T-cell (primary cell): ENCODE measurements at regions not wholly inside any gene's neighbourhood (a gene's known extent, or its start where the extent isn't known, plus 50 kb on each side); places are given as distances from the start of the nearest gene placed in this dataset.
"Not testable (repeated sequence)": the region's sequence is repeated elsewhere in the genome, so short reads cannot be mapped to it uniquely, and the experiment has no call there.

Experiments used
- ATAC-seq, 4 experiments: fragments of 200-7000 bp in 3 of 4; fragments of 150-1000 bp in 1 of 4; cut with Tn5 transposase; replicated peaks in 1 of 4; 1 replicate in 3 of 4; 2 replicates in 1 of 4; pipeline ENCODE4 v1.10.0; 2021; ENCODE audit warnings: moderate library complexity in 3 of 4, mild to moderate bottlenecking in 2 of 4, moderate number of reproducible peaks in 1 of 4
- CTCF ChIA-PET, 2 donors: fragments of 300-600 bp; sonication (Branson Sonifier 250); formaldehyde crosslinking; loops; one replicate each; lab custom pipeline; 2022; ENCODE audit warnings: antibody characterized with exemption in 2 of 2; lab: Charles Lee
- POLR2A ChIA-PET, 2 donors: fragments of 300-600 bp; sonication (Branson Sonifier 250); formaldehyde crosslinking; loops; one replicate each; lab custom pipeline; 2022; ENCODE audit warnings: antibody characterized with exemption in 2 of 2; lab: Charles Lee
- DNase-seq, 35 experiments: peaks; one replicate each; pipeline versions ENCODE4 v3.0.0 to v3.0.0-alpha.2; 2013 to 2023
- H3K27ac ChIP-seq: one replicate; pipeline ENCODE4 v1.5.1; 2013; ENCODE audit warnings: low read length
- H3K27me3 ChIP-seq, 2 experiments: replicated peaks in 1 of 2; 1 replicate in 1 of 2; 2 replicates in 1 of 2; pipeline versions ENCODE4 v1.6.1 to v1.7.0; 2013; ENCODE audit warnings: low read length in 1 of 2, mixed read lengths in 1 of 2; ENCODE audit not compliant: control insufficient read depth in 2 of 2, insufficient read depth in 2 of 2; ENCODE audit errors: extremely low read depth in 1 of 2
- H3K36me3 ChIP-seq, 2 donors: 1 replicate in 1 of 2; 2 replicates in 1 of 2; pipeline versions ENCODE4 v1.6.1 to v1.7.0; 2013; ENCODE audit warnings: low read length in 1 of 2; ENCODE audit not compliant: control insufficient read depth in 2 of 2, insufficient read depth in 1 of 2; ENCODE audit errors: extremely low read depth in 1 of 2
- H3K4me1 ChIP-seq, 2 experiments: 1 replicate in 1 of 2; 2 replicates in 1 of 2; pipeline versions ENCODE4 v1.6.1 to v1.7.0; 2013; ENCODE audit warnings: low read length in 2 of 2, mixed read lengths in 1 of 2; ENCODE audit not compliant: insufficient read depth in 2 of 2, control insufficient read depth in 1 of 2; ENCODE audit errors: extremely low read depth in 1 of 2
- H3K4me3 ChIP-seq, 2 donors: 1 replicate in 1 of 2; 2 replicates in 1 of 2; pipeline versions ENCODE4 v1.5.1 to v1.7.0; 2013; ENCODE audit warnings: mild to moderate bottlenecking in 2 of 2, low read length in 1 of 2, moderate library complexity in 1 of 2; ENCODE audit not compliant: control insufficient read depth in 1 of 2; ENCODE audit errors: extremely low read depth in 1 of 2
- H3K9me3 ChIP-seq: 2 replicates; pipeline ENCODE4 v1.7.0; 2013
- H3K27ac Mint-ChIP-seq, 2 donors: one replicate each; pipeline ENCODE4 v1.8.0; 2020 to 2021; ENCODE audit warnings: mild to moderate bottlenecking in 2 of 2, mixed read lengths in 2 of 2
- H3K27me3 Mint-ChIP-seq, 2 donors: one replicate each; pipeline ENCODE4 v1.8.0; 2021 to 2022; ENCODE audit warnings: mixed read lengths in 2 of 2
- H3K36me3 Mint-ChIP-seq: one replicate; pipeline ENCODE4 v1.8.0; 2021; ENCODE audit warnings: mixed read lengths
- H3K4me1 Mint-ChIP-seq, 3 donors: one replicate each; pipeline ENCODE4 v1.8.0; 2020 to 2022; ENCODE audit warnings: mixed read lengths in 3 of 3, mild to moderate bottlenecking in 1 of 3
- H3K4me3 Mint-ChIP-seq, 3 donors: one replicate each; pipeline ENCODE4 v1.8.0; 2020 to 2022; ENCODE audit warnings: mild to moderate bottlenecking in 3 of 3, mixed read lengths in 3 of 3, moderate library complexity in 3 of 3
- H3K9me3 Mint-ChIP-seq, 3 donors: one replicate each; pipeline ENCODE4 v1.8.0; 2020 to 2022; ENCODE audit warnings: mixed read lengths in 3 of 3
- WGBS: methylation state at CpG from one replicate; pipeline ENCODE4 v1.1.5; 2013; ENCODE audit warnings: missing lambda C conversion rate; ENCODE audit not compliant: insufficient coverage; 5-methylcytosine and 5-hydroxymethylcytosine counted together

DNA sequence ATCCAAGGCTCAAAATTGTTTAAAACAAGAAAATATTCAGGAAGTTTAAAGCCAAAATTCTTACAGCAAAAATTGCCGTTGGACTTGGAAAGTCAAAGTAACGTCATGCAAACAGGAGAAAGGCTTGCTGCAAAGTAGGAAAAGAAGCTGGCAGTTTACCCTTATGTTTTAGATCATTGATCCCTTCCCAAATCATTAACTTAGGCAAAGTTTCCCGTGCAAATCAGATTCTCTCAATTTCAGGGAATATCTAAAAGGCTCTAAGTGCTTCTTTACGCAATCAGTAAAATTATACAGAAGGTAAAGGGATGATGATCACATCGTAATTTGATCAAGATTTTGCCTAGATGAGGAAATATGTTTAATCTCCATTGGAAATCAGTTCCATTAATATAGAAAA lies 197.5 kb downstream of the ALDH8A1 start:
- Mint-ChIP-seq H3K4me1 (peaks cover 0 to 9% (median 0%) of the 10 kb centered on the region in 3 donors), H3K27me3 (peaks cover 4 to 6% of the 10 kb centered on the region in 2 donors), H3K4me3 (no peak overlapping the region), H3K9me3 (no peaks in the 10 kb centered on the region), H3K36me3 (no peaks in the 10 kb centered on the region), H3K27ac (no peak overlapping the region)
- ChIA-PET CTCF (no interaction called here), POLR2A (no interaction called here)
- no CpG with 5 or more reads among the region's 5 CpGs for WGBS
- Histone ChIP-seq H3K36me3 (no peaks in the 10 kb centered on the region), H3K4me1 (peaks cover 0 to 3% of the 10 kb centered on the region in 2 experiments), H3K27me3 (peaks cover 0 to 3% of the 10 kb centered on the region in 2 experiments), H3K4me3 (no peak overlapping the region), H3K27ac (no peak overlapping the region), H3K9me3 (no peaks in the 10 kb centered on the region)
- no peak for DNase-seq
- ATAC-seq: no peak

DNA sequence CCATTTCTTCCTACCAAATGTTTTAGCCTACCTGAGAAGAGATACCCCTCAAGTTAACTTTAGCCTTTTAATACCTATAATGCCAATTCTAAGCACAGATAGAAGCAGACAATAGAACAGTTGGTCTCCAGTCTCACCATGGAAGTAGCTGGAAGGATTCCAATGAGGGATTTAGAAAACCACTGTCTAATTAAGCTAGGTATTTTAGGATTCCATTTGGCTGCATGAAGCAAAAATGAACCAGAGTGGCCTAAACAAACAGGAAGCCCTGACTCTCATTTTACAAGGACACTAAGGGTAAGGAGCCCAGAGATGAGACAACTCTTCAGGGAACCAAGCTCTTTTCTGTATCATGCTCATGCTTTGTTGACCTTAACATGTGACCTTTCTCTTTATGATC lies 199.2 kb downstream of the ALDH8A1 start:
- no peak for DNase-seq
- H3K4me3 ChIP-seq: no peak overlapping the region
- no peaks in the 10 kb centered on the region for H3K9me3 Mint-ChIP-seq
- peaks cover 0 to 9% (median 0%) of the 10 kb centered on the region in 3 donors for H3K4me1 Mint-ChIP-seq
- H3K4me3 Mint-ChIP-seq: no peak overlapping the region
- ATAC-seq: no peak
- peaks cover 0 to 3% of the 10 kb centered on the region in 2 experiments for H3K27me3 ChIP-seq
- H3K27ac Mint-ChIP-seq: no peak overlapping the region
- H3K9me3 ChIP-seq: no peaks in the 10 kb centered on the region
- peaks cover 5 to 12% of the 10 kb centered on the region in 2 donors for H3K27me3 Mint-ChIP-seq
- H3K4me1 ChIP-seq: peaks cover 0 to 3% of the 10 kb centered on the region in 2 experiments
- no peak overlapping the region for H3K27ac ChIP-seq
- CTCF ChIA-PET: no interaction called here
- POLR2A ChIA-PET: no interaction called here
- no peaks in the 10 kb centered on the region for H3K36me3 Mint-ChIP-seq
- no peaks in the 10 kb centered on the region for H3K36me3 ChIP-seq

DNA sequence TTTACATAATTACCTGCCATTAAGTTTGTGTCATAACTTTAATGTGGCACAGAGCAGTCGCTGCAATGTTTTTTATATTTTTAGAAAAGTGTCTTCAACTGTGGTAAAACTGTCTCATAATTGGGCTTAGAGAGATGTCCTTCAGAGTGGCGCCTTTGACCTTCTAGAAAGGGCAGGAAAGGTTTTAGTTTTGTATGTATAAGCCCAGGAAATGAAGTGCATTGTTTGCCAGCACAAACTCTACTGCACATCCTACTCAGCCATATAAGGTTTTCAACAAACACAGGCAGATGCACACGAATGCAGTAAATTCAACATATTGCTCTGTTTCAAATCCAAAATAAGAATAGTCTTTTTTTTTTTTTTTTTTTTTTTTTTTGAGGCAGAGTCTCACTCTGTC lies 201.4 kb downstream of the ALDH8A1 start:
- Histone ChIP-seq H3K27me3 (peaks cover 0 to 3% of the 10 kb centered on the region in 2 experiments), H3K36me3 (no peaks in the 10 kb centered on the region), H3K4me3 (no peak overlapping the region), H3K27ac (no peak overlapping the region), H3K9me3 (no peaks in the 10 kb centered on the region), H3K4me1 (peaks cover 0 to 3% of the 10 kb centered on the region in 2 experiments)
- peaks cover 0 to 9% (median 0%) of the 10 kb centered on the region in 3 donors for H3K4me1 Mint-ChIP-seq
- CTCF ChIA-PET: interaction anchor here in 1 of 2 donors (0.7 kb wide), 1 partner anchor 10 kb away, joined by 12 read pairs; no protein-coding TSS in a partner anchor
- no peaks in the 10 kb centered on the region for H3K9me3 Mint-ChIP-seq
- WGBS: 60% methylated on average over 1 of the region's 3 CpGs
- H3K27me3 Mint-ChIP-seq: peaks cover 8 to 16% of the 10 kb centered on the region in 2 donors
- no peak for ATAC-seq
- POLR2A ChIA-PET: no interaction called here
- H3K4me3 Mint-ChIP-seq: no peak overlapping the region
- H3K27ac Mint-ChIP-seq: no peak overlapping the region
- H3K36me3 Mint-ChIP-seq: no peaks in the 10 kb centered on the region
- no peak for DNase-seq

DNA sequence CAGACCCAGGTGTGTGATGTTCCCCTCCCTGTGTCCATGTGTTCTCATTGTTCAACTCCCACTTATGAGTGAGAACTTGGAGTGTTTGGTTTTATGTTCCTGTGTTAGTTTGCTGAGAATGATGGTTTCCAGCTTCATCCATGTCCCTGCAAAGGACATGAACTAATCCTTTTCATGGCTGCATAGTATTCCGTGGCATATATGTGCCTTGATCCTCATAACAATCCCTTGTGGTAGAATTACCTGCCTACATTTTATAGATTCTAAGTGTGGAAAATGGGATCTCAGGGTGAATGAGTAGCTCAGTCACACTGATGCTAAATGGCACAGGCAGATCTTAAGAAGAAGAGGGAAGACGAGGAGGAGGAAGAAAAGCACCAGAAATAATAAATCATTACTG lies 202.7 kb downstream of the ALDH8A1 start:
- H3K4me1 ChIP-seq, H3K4me3 Mint-ChIP-seq, POLR2A ChIA-PET, DNase-seq, H3K36me3 Mint-ChIP-seq, H3K4me1 Mint-ChIP-seq, H3K27ac Mint-ChIP-seq, H3K4me3 ChIP-seq, H3K9me3 Mint-ChIP-seq, H3K9me3 ChIP-seq, H3K27ac ChIP-seq, H3K27me3 ChIP-seq, H3K36me3 ChIP-seq, ATAC-seq: not testable (repeated sequence)
- no CpG with 5 or more reads among the region's 2 CpGs for WGBS
- CTCF ChIA-PET: interaction anchor here in 1 of 2 donors (1.0 kb wide), 1 partner anchor 1932 kb away, joined by 3 read pairs; no protein-coding TSS in a partner anchor
- H3K27me3 Mint-ChIP-seq: peaks cover 8 to 16% of the 10 kb centered on the region in 2 donors

DNA sequence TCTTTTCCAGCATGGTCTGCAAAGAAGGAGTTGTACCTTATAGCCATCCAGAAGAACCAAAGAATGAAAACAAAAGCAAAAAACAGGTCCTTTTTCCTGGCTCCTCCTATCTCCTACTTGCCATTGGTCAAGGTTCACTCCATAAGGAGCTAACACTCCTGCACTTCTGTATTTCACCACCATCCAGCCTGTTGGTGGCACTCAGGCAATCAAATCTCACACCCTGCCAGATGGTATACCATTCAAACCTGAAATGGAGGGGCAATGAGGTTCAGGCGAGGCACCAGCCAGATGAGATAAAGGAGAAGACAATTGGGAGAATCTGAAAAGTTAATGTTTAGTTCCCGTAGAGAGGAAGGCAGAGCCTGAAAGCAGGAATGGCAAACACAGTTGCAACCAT lies 203.8 kb downstream of the ALDH8A1 start:
- no peak overlapping the region for H3K27ac Mint-ChIP-seq
- POLR2A ChIA-PET: no interaction called here

DNA sequence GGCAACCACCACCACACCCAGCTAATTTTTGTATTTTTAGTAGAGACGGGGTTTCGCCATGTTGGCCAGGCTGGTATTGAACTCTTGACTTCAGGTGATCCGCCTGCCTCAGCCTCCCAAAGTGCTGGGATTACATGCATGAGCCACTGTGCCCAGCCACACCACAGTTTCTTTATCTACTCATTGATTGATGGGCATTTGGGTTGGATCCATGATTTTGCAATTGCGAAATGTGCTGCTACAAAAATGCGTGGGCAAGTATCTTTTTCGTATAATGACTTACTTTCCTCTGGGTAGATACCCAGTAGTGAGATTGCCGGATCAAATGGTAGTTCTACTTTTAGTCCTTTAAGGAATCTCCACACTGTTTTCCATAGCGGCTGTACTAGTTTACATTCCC lies 204.7 kb downstream of the ALDH8A1 start:
- POLR2A ChIA-PET, H3K4me1 ChIP-seq, H3K4me3 ChIP-seq, H3K27ac Mint-ChIP-seq, DNase-seq, H3K27ac ChIP-seq, H3K9me3 ChIP-seq, H3K36me3 ChIP-seq, H3K27me3 ChIP-seq, H3K9me3 Mint-ChIP-seq, H3K4me1 Mint-ChIP-seq, CTCF ChIA-PET, H3K36me3 Mint-ChIP-seq, ATAC-seq, H3K4me3 Mint-ChIP-seq: not testable (repeated sequence)
- no CpG with 5 or more reads among the region's 8 CpGs for WGBS
- peaks cover 6 to 16% of the 10 kb centered on the region in 2 donors for H3K27me3 Mint-ChIP-seq

More for the DNA sequence above, 203.8 kb downstream of the ALDH8A1 start:
- CTCF ChIA-PET: no interaction called here
- H3K4me3 Mint-ChIP-seq: no peak overlapping the region
- Histone ChIP-seq H3K9me3 (no peaks in the 10 kb centered on the region), H3K27me3 (peaks cover 0 to 3% of the 10 kb centered on the region in 2 experiments), H3K36me3 (no peaks in the 10 kb centered on the region), H3K4me1 (no peaks in the 10 kb centered on the region), H3K27ac (no peak overlapping the region), H3K4me3 (no peak overlapping the region)
- H3K4me1 Mint-ChIP-seq: no peaks in the 10 kb centered on the region
- H3K27me3 Mint-ChIP-seq: peaks cover 8 to 16% of the 10 kb centered on the region in 2 donors
- no peaks in the 10 kb centered on the region for H3K36me3 Mint-ChIP-seq
- no CpG with 5 or more reads among the region's 2 CpGs for WGBS
- DNase-seq: no peak
- ATAC-seq: no peak
- H3K9me3 Mint-ChIP-seq: no peaks in the 10 kb centered on the region

DNA sequence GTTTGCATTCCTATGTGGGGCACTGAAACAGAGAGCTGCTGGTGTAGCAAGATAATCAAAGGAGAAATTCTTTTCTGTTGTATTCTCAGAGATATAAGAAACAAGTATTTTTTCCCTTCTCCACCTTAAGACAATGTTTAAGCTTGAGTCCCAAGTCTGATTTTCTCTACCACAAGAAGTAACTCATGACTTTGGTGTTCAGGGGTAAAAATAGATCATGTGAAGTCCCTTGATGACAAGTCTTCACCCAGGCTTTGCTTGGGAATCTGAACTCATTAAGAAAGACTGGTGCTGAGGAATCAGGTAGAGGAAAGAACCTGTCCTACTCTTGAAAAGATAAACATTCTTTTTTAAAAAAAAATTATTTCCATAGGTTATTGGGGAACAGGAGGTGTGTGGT lies 205.6 kb downstream of the ALDH8A1 start:
- no peak overlapping the region for H3K27ac Mint-ChIP-seq
- no peak overlapping the region for H3K4me3 ChIP-seq
- H3K4me1 ChIP-seq: no peaks in the 10 kb centered on the region
- DNase-seq: no peak
- no peaks in the 10 kb centered on the region for H3K4me1 Mint-ChIP-seq
- H3K9me3 ChIP-seq: no peaks in the 10 kb centered on the region
- peaks cover 6 to 16% of the 10 kb centered on the region in 2 donors for H3K27me3 Mint-ChIP-seq
- no peaks in the 10 kb centered on the region for H3K27me3 ChIP-seq
- POLR2A ChIA-PET: no interaction called here
- no peaks in the 10 kb centered on the region for H3K36me3 Mint-ChIP-seq
- no peak overlapping the region for H3K4me3 Mint-ChIP-seq
- CTCF ChIA-PET: interaction anchor here in 1 of 2 donors (0.6 kb wide), 1 partner anchor 61 kb away, joined by 4 read pairs; no protein-coding TSS in a partner anchor
- no peak overlapping the region for H3K27ac ChIP-seq
- H3K9me3 Mint-ChIP-seq: no peaks in the 10 kb centered on the region
- H3K36me3 ChIP-seq: no peaks in the 10 kb centered on the region
- ATAC-seq: no peak
